Mesodermal cell (in vitro differentiated cells): ENCODE measurements at regions not wholly inside any gene's neighbourhood (a gene's known extent, or its start where the extent isn't known, plus 50 kb on each side); places are given as distances from the start of the nearest gene placed in this dataset.

Source experiments
- H3K27ac ChIP-seq: 2 replicates; pipeline ENCODE4 v1.7.0; 2013; ENCODE audit warnings: mild to moderate bottlenecking, low read depth, low read length, moderate library complexity; ENCODE audit not compliant: severe bottlenecking
- H3K36me3 ChIP-seq: 2 replicates; pipeline ENCODE4 v1.7.1; 2013; ENCODE audit warnings: mild to moderate bottlenecking, low read length, moderate library complexity; ENCODE audit not compliant: control insufficient read depth, insufficient read depth
- H3K4me1 ChIP-seq: one replicate; pipeline ENCODE4 v1.7.1; 2013; ENCODE audit warnings: mild to moderate bottlenecking, low read length; ENCODE audit not compliant: insufficient read depth, control insufficient read depth, poor library complexity, severe bottlenecking
- H3K4me3 ChIP-seq: 2 replicates; pipeline ENCODE4 v1.7.0; 2013; ENCODE audit warnings: low read length, control low read depth, mild to moderate bottlenecking; ENCODE audit not compliant: insufficient read depth, poor library complexity, severe bottlenecking; ENCODE audit errors: extremely low read depth
- H3K9me3 ChIP-seq: 2 replicates; pipeline ENCODE4 v1.7.1; 2013; ENCODE audit warnings: mild to moderate bottlenecking, low read length, moderate library complexity; ENCODE audit not compliant: control insufficient read depth
- WGBS, 2 experiments: methylation state at CpG; one replicate each; pipeline ENCODE4 v1.1.5; 2013; ENCODE audit warnings: missing lambda C conversion rate in 2 of 2; ENCODE audit not compliant: insufficient coverage in 2 of 2; 5-methylcytosine and 5-hydroxymethylcytosine counted together

- no CpG with 5 or more reads among the region's 1 CpG for WGBS, 2 experiments
- peaks cover 5% of the 10 kb centered on the region for H3K4me1 ChIP-seq
- H3K27ac ChIP-seq = no peak overlapping the region
- no peaks in the 10 kb centered on the region for H3K36me3 ChIP-seq
- no peak overlapping the region for H3K4me3 ChIP-seq
- H3K9me3 ChIP-seq = no peaks in the 10 kb centered on the region
Observed at GRCh38 chr4:30610361-30610760, 109.8 kb upstream of the PCDH7 start.

GRCh38 chr4:30614771-30615170 is 105.4 kb upstream of the PCDH7 start:
- no peaks in the 10 kb centered on the region for H3K9me3 ChIP-seq
- no peaks in the 10 kb centered on the region for H3K4me1 ChIP-seq
- H3K4me3 ChIP-seq = no peak overlapping the region
- no peak overlapping the region for H3K27ac ChIP-seq
- H3K36me3 ChIP-seq = no peaks in the 10 kb centered on the region

DNA sequence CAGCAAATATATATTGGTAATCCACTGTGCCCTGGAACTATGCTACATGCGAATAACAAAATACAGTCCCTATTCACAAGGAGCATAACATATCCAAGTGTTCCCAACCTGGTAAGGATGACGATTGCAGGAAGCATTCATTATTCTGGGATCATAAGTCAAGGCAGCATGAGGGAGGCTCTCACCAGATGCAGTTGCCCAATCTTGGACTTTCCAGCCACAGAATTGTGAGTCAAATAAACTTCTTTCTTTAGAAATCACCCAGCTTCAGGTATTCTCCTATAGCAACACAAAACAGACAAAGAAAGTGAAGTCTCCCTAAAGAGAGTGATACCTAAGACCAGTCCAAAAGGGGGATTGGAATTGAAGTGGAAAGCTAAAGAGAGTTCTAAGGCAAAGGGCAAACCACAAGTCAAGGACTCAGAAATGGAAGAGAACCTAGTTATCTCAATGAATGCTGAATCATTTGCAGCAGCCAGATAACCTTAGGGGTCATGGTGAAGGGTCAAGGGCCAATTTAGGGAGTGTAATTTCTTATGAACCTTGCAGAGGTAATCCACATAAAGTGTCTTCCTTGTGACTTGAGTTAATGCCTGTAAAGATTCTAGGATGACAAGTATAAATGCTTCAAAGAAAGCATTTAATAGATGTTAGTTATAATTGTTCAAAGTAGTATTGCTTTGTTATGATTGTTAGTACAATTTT is 103.1 kb upstream of the PCDH7 start:
- WGBS, 2 experiments = 90 to 100% methylated on average over 2 of the region's 2 CpGs
- H3K4me3 ChIP-seq = no peak overlapping the region

DNA sequence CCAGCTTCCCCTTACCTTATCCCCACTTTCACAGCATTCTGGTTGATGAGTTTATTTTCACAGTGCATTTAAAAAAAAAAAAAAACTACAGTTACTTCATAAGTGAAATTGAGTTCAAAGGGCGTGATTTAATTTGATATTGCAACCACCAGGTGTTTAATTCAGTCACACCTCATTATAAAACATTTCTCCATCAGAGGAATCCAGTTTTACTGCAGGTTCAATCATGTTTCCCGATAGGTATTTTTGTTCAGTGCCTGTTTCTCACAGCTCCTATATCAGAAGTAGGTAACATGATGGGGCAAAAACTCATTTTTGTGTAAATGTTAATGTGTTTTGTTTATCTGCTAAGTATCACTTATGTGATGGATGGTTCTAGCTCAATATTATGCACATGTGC is 102.3 kb upstream of the PCDH7 start:
- 80% methylated on average over 1 of the region's 2 CpGs; no CpG with 5 or more reads in 1 of the 2 experiments for WGBS, 2 experiments
- Histone ChIP-seq H3K9me3 (no peaks in the 10 kb centered on the region), H3K27ac (no peak overlapping the region), H3K4me3 (no peak overlapping the region), H3K36me3 (no peaks in the 10 kb centered on the region), H3K4me1 (no peaks in the 10 kb centered on the region)

More for the DNA sequence above, 103.1 kb upstream of the PCDH7 start:
- H3K9me3 ChIP-seq = no peaks in the 10 kb centered on the region
- H3K4me1 ChIP-seq = no peaks in the 10 kb centered on the region
- H3K36me3 ChIP-seq = no peaks in the 10 kb centered on the region
- no peak overlapping the region for H3K27ac ChIP-seq

GRCh38 chr4:30619679-30620078 is 100.5 kb upstream of the PCDH7 start:
- Histone ChIP-seq H3K4me1 (no peaks in the 10 kb centered on the region), H3K9me3 (no peaks in the 10 kb centered on the region), H3K27ac (no peak overlapping the region), H3K36me3 (no peaks in the 10 kb centered on the region), H3K4me3 (no peak overlapping the region)
- no CpG with 5 or more reads among the region's 1 CpG for WGBS, 2 experiments

- Histone ChIP-seq H3K4me3 (no peak overlapping the region), H3K27ac (no peak overlapping the region), H3K36me3 (no peaks in the 10 kb centered on the region), H3K9me3 (no peaks in the 10 kb centered on the region), H3K4me1 (no peaks in the 10 kb centered on the region)
- no CpG with 5 or more reads among the region's 1 CpG for WGBS, 2 experiments
Observed at GRCh38 chr4:30620711-30621110, 99.5 kb upstream of the PCDH7 start.

DNA sequence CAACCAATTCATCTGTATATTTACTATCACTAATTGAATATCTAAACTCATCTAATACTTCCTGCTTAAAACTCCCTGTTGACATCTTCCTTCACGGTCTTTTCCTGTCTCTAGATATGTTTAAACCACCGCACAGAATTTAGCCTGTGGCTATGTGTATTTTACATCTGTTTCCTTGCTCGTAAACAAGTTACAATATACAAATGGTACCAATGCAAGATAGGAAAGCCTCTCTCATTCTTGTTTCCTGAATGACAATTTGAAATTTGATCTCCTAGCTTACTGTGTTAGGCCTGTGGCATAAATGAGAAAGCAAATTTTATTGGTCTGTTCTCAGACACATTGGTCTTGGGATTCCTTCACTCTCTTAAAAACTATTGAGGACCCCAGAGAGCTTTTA is 89.7 kb upstream of the PCDH7 start:
- 76 to 100% methylated on average over 1 to 2 of the region's 3 CpGs for WGBS, 2 experiments
- Histone ChIP-seq H3K9me3 (no peaks in the 10 kb centered on the region), H3K36me3 (no peaks in the 10 kb centered on the region), H3K27ac (no peak overlapping the region), H3K4me1 (no peaks in the 10 kb centered on the region), H3K4me3 (no peak overlapping the region)

- Histone ChIP-seq H3K4me3 (no peak overlapping the region), H3K27ac (no peak overlapping the region), H3K36me3 (no peaks in the 10 kb centered on the region), H3K9me3 (no peaks in the 10 kb centered on the region), H3K4me1 (no peaks in the 10 kb centered on the region)
- no CpG with 5 or more reads among the region's 1 CpG for WGBS, 2 experiments
Observed at GRCh38 chr4:30632751-30633150, 87.4 kb upstream of the PCDH7 start.

DNA sequence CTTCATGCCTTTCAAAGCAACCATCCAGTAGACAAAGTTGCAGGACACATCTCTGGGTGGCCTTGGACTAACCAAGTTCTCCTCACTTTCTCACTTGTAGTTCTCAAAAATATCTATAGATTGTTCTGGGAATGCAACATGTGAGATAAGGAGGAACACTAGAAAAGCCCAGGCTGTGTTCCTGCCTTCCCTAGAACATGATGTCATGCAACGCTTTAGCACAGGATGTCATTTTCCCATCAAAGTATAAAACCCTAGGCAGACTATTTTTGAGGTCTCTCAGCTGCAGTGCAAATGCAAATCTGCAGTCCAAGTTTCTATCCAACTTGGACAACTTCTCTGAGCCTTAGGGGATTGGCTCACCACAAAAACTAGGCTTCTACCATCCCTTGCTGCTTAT is 78.8 kb upstream of the PCDH7 start:
- no peaks in the 10 kb centered on the region for H3K9me3 ChIP-seq
- no peak overlapping the region for H3K4me3 ChIP-seq
- H3K4me1 ChIP-seq = no peaks in the 10 kb centered on the region
- H3K27ac ChIP-seq = no peak overlapping the region
- H3K36me3 ChIP-seq = no peaks in the 10 kb centered on the region
- WGBS, 2 experiments = 86 to 89% methylated on average over 1 of the region's 1 CpG

DNA sequence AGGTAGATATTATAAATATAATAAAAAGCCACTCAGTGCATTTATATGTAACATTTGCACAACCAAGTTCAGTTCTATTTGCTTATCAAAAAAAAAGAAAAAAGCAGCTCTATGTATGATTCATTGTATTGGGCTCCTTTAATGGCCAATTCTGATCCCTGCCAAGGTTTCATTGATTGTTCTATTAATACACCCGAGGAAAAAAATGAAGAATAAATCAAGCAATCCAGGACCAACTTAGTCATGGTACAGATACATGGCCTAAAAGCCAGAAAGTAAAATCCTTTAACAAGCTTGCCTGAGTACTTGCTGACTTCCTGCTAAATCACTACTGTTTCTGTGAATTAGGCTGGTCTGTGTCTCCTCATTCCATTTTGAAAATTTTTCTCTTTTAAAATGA is 77.6 kb upstream of the PCDH7 start:
- Histone ChIP-seq H3K4me1 (no peaks in the 10 kb centered on the region), H3K9me3 (no peaks in the 10 kb centered on the region), H3K4me3 (no peak overlapping the region), H3K27ac (no peak overlapping the region), H3K36me3 (no peaks in the 10 kb centered on the region)
- WGBS, 2 experiments = 80% methylated on average over 1 of the region's 1 CpG; no CpG with 5 or more reads in 1 of the 2 experiments

DNA sequence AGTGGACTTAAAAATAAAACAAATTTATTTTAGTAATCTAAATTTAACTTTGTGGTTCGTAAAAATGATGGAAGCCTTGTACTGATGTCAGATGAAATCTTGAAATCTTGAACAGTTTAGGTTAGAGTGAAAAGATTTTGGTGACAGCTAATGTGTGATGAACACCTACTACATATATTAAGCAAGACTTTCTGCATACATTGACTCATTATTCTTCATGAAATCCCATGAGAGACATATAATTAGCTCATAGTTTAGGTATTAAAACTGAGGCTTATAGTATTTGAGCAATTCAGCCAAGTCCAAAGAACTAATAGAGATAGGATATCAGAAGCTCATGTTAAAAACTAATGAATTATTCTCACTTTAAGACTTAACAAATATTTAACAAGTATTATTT is 66.9 kb upstream of the PCDH7 start:
- no peak overlapping the region for H3K4me3 ChIP-seq
- no peaks in the 10 kb centered on the region for H3K9me3 ChIP-seq
- no peaks in the 10 kb centered on the region for H3K36me3 ChIP-seq
- no peak overlapping the region for H3K27ac ChIP-seq
- WGBS, 2 experiments = no CpG with 5 or more reads among the region's 1 CpG
- H3K4me1 ChIP-seq = no peaks in the 10 kb centered on the region
